ENCODE measurements at regions not wholly inside any gene's neighbourhood (a gene's known extent, or its start where the extent isn't known, plus 50 kb on each side); places are given as distances from the start of the nearest gene placed in this dataset.

DNA sequence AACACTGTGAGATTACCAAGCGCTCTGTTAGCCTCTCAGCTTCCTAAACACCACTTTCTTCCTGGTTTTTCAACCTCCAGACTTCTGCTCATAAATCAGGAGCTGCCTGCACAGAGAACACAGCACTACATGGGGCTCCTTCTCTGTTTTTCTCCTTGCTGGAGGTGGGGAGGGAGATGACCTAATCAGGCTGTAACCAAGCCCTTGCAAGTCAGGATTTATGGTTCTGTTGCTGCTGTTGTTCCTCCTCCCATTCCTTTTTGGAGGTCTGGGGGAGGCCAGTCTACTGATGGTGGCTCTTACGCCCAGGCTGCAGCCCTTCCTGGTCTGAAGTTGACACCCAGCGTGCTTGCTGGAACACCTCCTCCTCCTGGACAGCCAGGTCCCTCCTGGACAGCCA, 80.9 kb upstream of the AJAP1 start:
- Histone ChIP-seq H3K9ac (ENCODE audit: insufficient read length) (no peak overlapping the region), H3K27ac (no peak overlapping the region), H3K4me3 (no peak overlapping the region), H3K9me3 (ENCODE audit: low read depth, low read length) (no peaks in the 10 kb centered on the region), H3K36me3 (ENCODE audit: insufficient read depth, low read length) (no peaks in the 10 kb centered on the region)
- TF ChIP-seq FOXP2 (optimal IDR thresholded peaks at IDR 0.05; ENCODE audit: control extremely low read depth, extremely low read length, insufficient read depth) (no peak), EZH2 (IDR thresholded peaks at IDR 0.05) (no peak), POLR2AphosphoS5 (IDR thresholded peaks at IDR 0.05; ENCODE audit: borderline replicate concordance, low read depth, low read length) (no peak)
- DNase-seq (ENCODE audit: low read depth, low spot score), result no peak

- Histone ChIP-seq H3K4me3 (no peak overlapping the region), H3K36me3 (ENCODE audit: insufficient read depth, low read length) (no peaks in the 10 kb centered on the region), H3K9ac (ENCODE audit: insufficient read length) (no peak overlapping the region), H3K27ac (no peak overlapping the region), H3K9me3 (ENCODE audit: low read depth, low read length) (no peaks in the 10 kb centered on the region)
- no peak for TF ChIP-seq POLR2AphosphoS5 (IDR thresholded peaks at IDR 0.05; ENCODE audit: borderline replicate concordance, low read depth, low read length)
- no peak for TF ChIP-seq FOXP2 (optimal IDR thresholded peaks at IDR 0.05; ENCODE audit: control extremely low read depth, extremely low read length, insufficient read depth)
- TF ChIP-seq EZH2 (IDR thresholded peaks at IDR 0.05), result no peak
- no peak for DNase-seq (ENCODE audit: low read depth, low spot score)
Observed at GRCh38 chr1:4581807-4582206, 72.6 kb upstream of the AJAP1 start.

DNA sequence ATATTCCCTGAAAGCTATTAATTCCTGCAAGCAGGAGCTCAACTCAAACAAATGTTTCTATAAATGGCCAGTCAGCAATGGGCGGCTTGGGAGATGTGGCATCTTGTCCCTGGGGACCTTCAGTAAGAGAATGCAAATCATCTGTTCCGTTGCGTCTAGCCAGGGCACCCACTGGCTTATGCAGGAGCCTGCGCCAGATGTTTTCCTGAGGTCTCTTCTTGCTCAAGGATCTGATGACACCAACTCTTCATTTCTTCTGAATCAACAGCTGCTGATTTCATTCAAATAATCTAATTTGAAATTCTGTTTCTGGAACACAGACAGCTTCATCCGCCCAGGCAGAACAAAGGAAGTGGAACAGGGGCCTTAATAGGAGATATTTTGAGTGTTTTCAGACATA, 70.0 kb upstream of the AJAP1 start:
- Histone ChIP-seq H3K27ac (no peak overlapping the region), H3K9ac (ENCODE audit: insufficient read length) (no peak overlapping the region), H3K9me3 (ENCODE audit: low read depth, low read length) (no peaks in the 10 kb centered on the region), H3K4me3 (no peak overlapping the region), H3K36me3 (ENCODE audit: insufficient read depth, low read length) (no peaks in the 10 kb centered on the region)
- DNase-seq (ENCODE audit: low read depth, low spot score), result no peak
- TF ChIP-seq POLR2AphosphoS5 (IDR thresholded peaks at IDR 0.05; ENCODE audit: borderline replicate concordance, low read depth, low read length) (no peak), EZH2 (IDR thresholded peaks at IDR 0.05) (no peak), FOXP2 (optimal IDR thresholded peaks at IDR 0.05; ENCODE audit: control extremely low read depth, extremely low read length, insufficient read depth) (no peak)

DNA sequence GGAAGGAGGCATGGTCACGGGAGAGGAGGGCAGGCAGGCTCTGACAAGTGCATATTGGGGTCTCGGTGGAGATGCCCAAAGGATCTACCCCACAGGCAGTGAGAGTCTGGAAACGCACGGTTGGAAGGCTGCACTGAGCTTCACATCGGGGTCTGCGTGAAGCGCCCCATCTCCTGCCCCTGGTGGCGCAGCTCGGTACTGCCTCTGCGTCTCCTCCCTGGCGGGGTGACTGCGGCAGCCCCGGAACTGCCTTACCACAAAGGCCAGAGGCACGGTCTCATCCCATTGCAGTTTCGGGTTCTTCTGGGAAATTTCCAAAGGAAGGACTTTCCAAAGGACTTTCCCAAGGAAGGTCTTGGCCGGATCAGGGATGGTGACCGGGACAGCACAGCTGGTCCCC, 69.2 kb upstream of the AJAP1 start:
- TF ChIP-seq POLR2AphosphoS5 (IDR thresholded peaks at IDR 0.05; ENCODE audit: borderline replicate concordance, low read depth, low read length) (no peak), FOXP2 (optimal IDR thresholded peaks at IDR 0.05; ENCODE audit: control extremely low read depth, extremely low read length, insufficient read depth) (no peak), EZH2 (IDR thresholded peaks at IDR 0.05) (no peak)
- no peaks in the 10 kb centered on the region for H3K36me3 ChIP-seq (ENCODE audit: insufficient read depth, low read length)
- H3K4me3 ChIP-seq, result no peak overlapping the region
- H3K9ac ChIP-seq (ENCODE audit: insufficient read length), result no peak overlapping the region
- no peaks in the 10 kb centered on the region for H3K9me3 ChIP-seq (ENCODE audit: low read depth, low read length)
- no peak overlapping the region for H3K27ac ChIP-seq
- no peak for DNase-seq (ENCODE audit: low read depth, low spot score)

GRCh38 chr1:4585705-4586104, 68.7 kb upstream of the AJAP1 start:
- no peaks in the 10 kb centered on the region for H3K36me3 ChIP-seq (ENCODE audit: insufficient read depth, low read length)
- TF ChIP-seq EZH2 (IDR thresholded peaks at IDR 0.05) (no peak), POLR2AphosphoS5 (IDR thresholded peaks at IDR 0.05; ENCODE audit: borderline replicate concordance, low read depth, low read length) (no peak), FOXP2 (optimal IDR thresholded peaks at IDR 0.05; ENCODE audit: control extremely low read depth, extremely low read length, insufficient read depth) (no peak)
- no peak overlapping the region for H3K9ac ChIP-seq (ENCODE audit: insufficient read length)
- H3K9me3 ChIP-seq (ENCODE audit: low read depth, low read length), result no peaks in the 10 kb centered on the region
- no peak for DNase-seq (ENCODE audit: low read depth, low spot score)
- no peak overlapping the region for H3K27ac ChIP-seq
- H3K4me3 ChIP-seq, result no peak overlapping the region

DNA sequence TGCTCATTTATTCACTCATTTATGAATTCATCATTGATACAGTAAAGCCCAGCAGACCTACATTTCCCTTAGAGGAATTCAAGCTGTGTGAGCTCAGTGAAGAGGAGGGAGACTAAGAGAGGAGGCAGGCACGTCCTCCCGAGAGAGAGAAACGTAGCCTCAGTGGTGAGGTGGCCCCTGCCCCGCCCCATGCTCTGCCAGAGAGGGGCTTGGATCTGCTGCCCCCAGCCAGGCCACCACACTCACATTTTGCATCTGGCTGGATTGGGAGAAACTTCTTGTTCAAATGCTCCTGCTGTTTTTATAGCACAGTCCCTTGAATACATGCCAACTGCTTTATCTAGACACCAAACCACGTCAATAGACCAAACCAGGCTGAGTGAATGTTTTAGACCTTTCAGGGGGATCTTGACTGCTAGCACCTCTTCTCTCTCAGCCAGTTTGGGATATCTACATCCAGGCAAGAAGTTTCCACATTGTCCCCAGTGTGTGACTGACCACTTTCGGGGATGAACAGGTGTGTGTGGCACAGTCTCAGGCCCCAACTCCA, 67.7 kb upstream of the AJAP1 start:
- H3K36me3 ChIP-seq (ENCODE audit: insufficient read depth, low read length), result no peaks in the 10 kb centered on the region
- no peak overlapping the region for H3K4me3 ChIP-seq
- TF ChIP-seq POLR2AphosphoS5 (IDR thresholded peaks at IDR 0.05; ENCODE audit: borderline replicate concordance, low read depth, low read length) (no peak), FOXP2 (optimal IDR thresholded peaks at IDR 0.05; ENCODE audit: control extremely low read depth, extremely low read length, insufficient read depth) (no peak)
- no peaks in the 10 kb centered on the region for H3K9me3 ChIP-seq (ENCODE audit: low read depth, low read length)
- no peak overlapping the region for H3K9ac ChIP-seq (ENCODE audit: insufficient read length)
- no peak for DNase-seq (ENCODE audit: low read depth, low spot score)
- H3K27ac ChIP-seq, result no peak overlapping the region

- H3K9ac ChIP-seq (ENCODE audit: insufficient read length), result no peak overlapping the region
- H3K27ac ChIP-seq, result no peak overlapping the region
- H3K36me3 ChIP-seq (ENCODE audit: insufficient read depth, low read length), result no peaks in the 10 kb centered on the region
- no peaks in the 10 kb centered on the region for H3K9me3 ChIP-seq (ENCODE audit: low read depth, low read length)
- TF ChIP-seq POLR2AphosphoS5 (IDR thresholded peaks at IDR 0.05; ENCODE audit: borderline replicate concordance, low read depth, low read length) (no peak), EZH2 (IDR thresholded peaks at IDR 0.05) (no peak), FOXP2 (optimal IDR thresholded peaks at IDR 0.05; ENCODE audit: control extremely low read depth, extremely low read length, insufficient read depth) (no peak)
- no peak for DNase-seq (ENCODE audit: low read depth, low spot score)
- no peak overlapping the region for H3K4me3 ChIP-seq
Observed at GRCh38 chr1:4587721-4588120, 66.7 kb upstream of the AJAP1 start.

DNA sequence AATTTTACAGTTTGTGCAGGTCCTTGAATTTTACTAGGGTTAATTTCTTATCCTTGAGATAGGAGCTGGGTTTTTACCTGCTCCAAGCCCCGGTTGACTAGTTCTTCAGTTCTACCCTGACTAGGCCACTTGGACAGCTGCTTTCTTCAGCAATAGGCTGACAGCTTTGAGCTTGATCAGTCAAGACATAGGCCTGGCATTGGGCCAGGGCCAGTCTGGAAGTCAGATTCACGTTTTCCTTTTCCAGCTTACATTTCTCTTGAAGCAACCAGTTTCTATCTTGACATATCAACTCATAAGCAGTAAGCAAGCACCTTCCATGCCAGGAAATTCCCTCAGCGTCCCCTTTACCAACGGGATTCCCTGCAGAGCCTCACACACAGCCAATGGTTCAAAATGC, 63.7 kb upstream of the AJAP1 start:
- H3K27ac ChIP-seq, result no peak overlapping the region
- no peak overlapping the region for H3K4me3 ChIP-seq
- H3K9ac ChIP-seq (ENCODE audit: insufficient read length), result no peak overlapping the region
- DNase-seq (ENCODE audit: low read depth, low spot score), result no peak
- no peaks in the 10 kb centered on the region for H3K36me3 ChIP-seq (ENCODE audit: insufficient read depth, low read length)
- no peaks in the 10 kb centered on the region for H3K9me3 ChIP-seq (ENCODE audit: low read depth, low read length)
- TF ChIP-seq FOXP2 (optimal IDR thresholded peaks at IDR 0.05; ENCODE audit: control extremely low read depth, extremely low read length, insufficient read depth), result no peak
- no peak for TF ChIP-seq POLR2AphosphoS5 (IDR thresholded peaks at IDR 0.05; ENCODE audit: borderline replicate concordance, low read depth, low read length)

GRCh38 chr1:4591926-4592325, 62.5 kb upstream of the AJAP1 start:
- DNase-seq (ENCODE audit: low read depth, low spot score), result no peak
- Histone ChIP-seq H3K27ac (no peak overlapping the region), H3K36me3 (ENCODE audit: insufficient read depth, low read length) (no peaks in the 10 kb centered on the region), H3K9me3 (ENCODE audit: low read depth, low read length) (no peaks in the 10 kb centered on the region), H3K4me3 (no peak overlapping the region), H3K9ac (ENCODE audit: insufficient read length) (no peak overlapping the region)
- TF ChIP-seq EZH2 (IDR thresholded peaks at IDR 0.05) (no peak), FOXP2 (optimal IDR thresholded peaks at IDR 0.05; ENCODE audit: control extremely low read depth, extremely low read length, insufficient read depth) (no peak), POLR2AphosphoS5 (IDR thresholded peaks at IDR 0.05; ENCODE audit: borderline replicate concordance, low read depth, low read length) (no peak)
